Endodermal cell (in vitro differentiated cells): ENCODE measurements at regions not wholly inside any gene's neighbourhood (a gene's known extent, or its start where the extent isn't known, plus 50 kb on each side); places are given as distances from the start of the nearest gene placed in this dataset.

Experiments
- DNase-seq: peaks from one replicate; pipeline ENCODE4 v3.0.0-alpha.2; 2017
- H3K27ac ChIP-seq: 2 replicates; pipeline ENCODE4 v1.5.1; 2013; ENCODE audit warnings: mild to moderate bottlenecking, low read depth, low read length, moderate library complexity
- H3K27me3 ChIP-seq: 2 replicates; pipeline ENCODE4 v1.6.1; 2013; ENCODE audit warnings: mild to moderate bottlenecking, low read length, moderate library complexity; ENCODE audit not compliant: insufficient read depth, control insufficient read depth, poor library complexity, severe bottlenecking
- H3K36me3 ChIP-seq: 2 replicates; pipeline ENCODE4 v1.7.0; 2013; ENCODE audit warnings: mild to moderate bottlenecking, low read length, moderate library complexity; ENCODE audit not compliant: control insufficient read depth, insufficient read depth
- H3K4me1 ChIP-seq: one replicate; pipeline ENCODE4 v1.7.0; 2013; ENCODE audit warnings: low read length; ENCODE audit not compliant: control insufficient read depth, insufficient read depth
- H3K4me3 ChIP-seq: 2 replicates; pipeline ENCODE4 v1.5.1; 2013; ENCODE audit warnings: mild to moderate bottlenecking, low read length, moderate library complexity
- H3K9ac ChIP-seq: 2 replicates; pipeline ENCODE4 v1.6.1; 2013; ENCODE audit warnings: mild to moderate bottlenecking, low read length, moderate library complexity; ENCODE audit not compliant: poor library complexity, severe bottlenecking; ENCODE audit errors: extremely low read depth
- H3K9me3 ChIP-seq: 2 replicates; pipeline ENCODE4 v1.6.1; 2013; ENCODE audit warnings: mild to moderate bottlenecking, low read length, moderate library complexity; ENCODE audit not compliant: control insufficient read depth
- H3K27ac Mint-ChIP-seq: 2 replicates; pipeline ENCODE4 v1.8.0; 2020; ENCODE audit warnings: mixed read lengths
- H3K27me3 Mint-ChIP-seq: 2 replicates; pipeline ENCODE4 v1.8.0; 2021; ENCODE audit warnings: mild to moderate bottlenecking, mixed read lengths; ENCODE audit not compliant: insufficient read depth
- H3K36me3 Mint-ChIP-seq: 2 replicates; pipeline ENCODE4 v1.8.0; 2020; ENCODE audit warnings: low read depth, mixed read lengths
- H3K4me1 Mint-ChIP-seq: 2 replicates; pipeline ENCODE4 v1.8.0; 2020; ENCODE audit warnings: mixed read lengths
- H3K4me3 Mint-ChIP-seq: 2 replicates; pipeline ENCODE4 v1.8.0; 2020; ENCODE audit warnings: mild to moderate bottlenecking, moderate library complexity, mixed read lengths
- H3K9me3 Mint-ChIP-seq: 2 replicates; pipeline ENCODE4 v1.8.0; 2020; ENCODE audit warnings: mild to moderate bottlenecking, mixed read lengths
- WGBS, 2 experiments: methylation state at CpG; one replicate each; pipeline versions ENCODE4 v1.1.5 to v1.1.7; 2013; ENCODE audit warnings: missing lambda C conversion rate in 2 of 2, mixed read lengths in 1 of 2; ENCODE audit not compliant: insufficient coverage in 1 of 2, insufficient read length in 1 of 2; 5-methylcytosine and 5-hydroxymethylcytosine counted together
- TF ChIP-seq, protein P1 (sequence below): fragments of 200-600 bp; sonication (generic); conservative IDR thresholded peaks from 2 replicates; pipeline ENCODE4 v1.5.0; 2021; ENCODE audit warnings: antibody characterized with exemption, mild to moderate bottlenecking

GRCh38 chr4:22988526-22988925, 295.8 kb downstream of the GBA3 start:
- Mint-ChIP-seq H3K36me3 (no peaks in the 10 kb centered on the region), H3K4me1 (no peaks in the 10 kb centered on the region), H3K9me3 (peaks cover 10% of the 10 kb centered on the region), H3K27me3 (no peaks in the 10 kb centered on the region), H3K27ac (no peak overlapping the region), H3K4me3 (no peak overlapping the region)
- Histone ChIP-seq H3K9me3 (no peaks in the 10 kb centered on the region), H3K36me3 (no peaks in the 10 kb centered on the region), H3K27me3 (no peaks in the 10 kb centered on the region), H3K4me1 (no peaks in the 10 kb centered on the region), H3K4me3 (no peak overlapping the region), H3K27ac (no peak overlapping the region), H3K9ac (no peak overlapping the region)
- no peak for DNase-seq
- TF ChIP-seq, protein P1, sequence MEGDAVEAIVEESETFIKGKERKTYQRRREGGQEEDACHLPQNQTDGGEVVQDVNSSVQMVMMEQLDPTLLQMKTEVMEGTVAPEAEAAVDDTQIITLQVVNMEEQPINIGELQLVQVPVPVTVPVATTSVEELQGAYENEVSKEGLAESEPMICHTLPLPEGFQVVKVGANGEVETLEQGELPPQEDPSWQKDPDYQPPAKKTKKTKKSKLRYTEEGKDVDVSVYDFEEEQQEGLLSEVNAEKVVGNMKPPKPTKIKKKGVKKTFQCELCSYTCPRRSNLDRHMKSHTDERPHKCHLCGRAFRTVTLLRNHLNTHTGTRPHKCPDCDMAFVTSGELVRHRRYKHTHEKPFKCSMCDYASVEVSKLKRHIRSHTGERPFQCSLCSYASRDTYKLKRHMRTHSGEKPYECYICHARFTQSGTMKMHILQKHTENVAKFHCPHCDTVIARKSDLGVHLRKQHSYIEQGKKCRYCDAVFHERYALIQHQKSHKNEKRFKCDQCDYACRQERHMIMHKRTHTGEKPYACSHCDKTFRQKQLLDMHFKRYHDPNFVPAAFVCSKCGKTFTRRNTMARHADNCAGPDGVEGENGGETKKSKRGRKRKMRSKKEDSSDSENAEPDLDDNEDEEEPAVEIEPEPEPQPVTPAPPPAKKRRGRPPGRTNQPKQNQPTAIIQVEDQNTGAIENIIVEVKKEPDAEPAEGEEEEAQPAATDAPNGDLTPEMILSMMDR, result no peak

DNA sequence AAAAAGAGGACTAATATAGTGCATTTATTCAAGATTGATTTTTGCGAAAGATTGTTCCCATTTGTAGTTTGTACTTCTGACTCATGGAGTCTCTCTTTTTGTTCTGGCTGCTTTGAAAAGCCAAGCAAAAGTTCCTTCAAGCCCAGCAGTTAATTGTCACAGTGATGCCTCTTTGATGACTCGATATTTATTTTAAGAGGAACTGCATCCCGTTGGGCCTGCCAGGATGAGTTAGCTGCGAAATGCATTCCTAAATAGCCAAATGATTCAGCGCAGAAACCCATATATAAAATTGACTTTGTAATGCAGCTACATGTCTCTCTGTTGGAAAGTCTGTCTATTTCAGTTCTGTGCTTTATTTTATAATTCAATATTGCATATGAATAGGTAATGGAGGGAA, 295.1 kb downstream of the GBA3 start:
- Histone ChIP-seq H3K9ac (no peak overlapping the region), H3K36me3 (no peaks in the 10 kb centered on the region), H3K4me3 (no peak overlapping the region), H3K27ac (no peak overlapping the region), H3K9me3 (no peaks in the 10 kb centered on the region), H3K27me3 (no peaks in the 10 kb centered on the region), H3K4me1 (no peaks in the 10 kb centered on the region)
- TF ChIP-seq, protein P1, result no peak
- Mint-ChIP-seq H3K4me1 (no peaks in the 10 kb centered on the region), H3K9me3 (peaks cover 13% of the 10 kb centered on the region), H3K4me3 (no peak overlapping the region), H3K27me3 (no peaks in the 10 kb centered on the region), H3K27ac (no peak overlapping the region), H3K36me3 (no peaks in the 10 kb centered on the region)
- DNase-seq, result no peak
- WGBS, 2 experiments, result 85 to 86% methylated on average over 2 to 5 of the region's 5 CpGs

- DNase-seq, result no peak
- H3K4me3 Mint-ChIP-seq, result no peak overlapping the region
- H3K27ac Mint-ChIP-seq, result no peak overlapping the region
- H3K27me3 Mint-ChIP-seq, result no peaks in the 10 kb centered on the region
- no peaks in the 10 kb centered on the region for H3K9me3 ChIP-seq
- WGBS, 2 experiments, result 85 to 100% methylated on average over 1 to 2 of the region's 2 CpGs
- no peaks in the 10 kb centered on the region for H3K4me1 Mint-ChIP-seq
- H3K27ac ChIP-seq, result no peak overlapping the region
- H3K4me1 ChIP-seq, result no peaks in the 10 kb centered on the region
- no peaks in the 10 kb centered on the region for H3K36me3 ChIP-seq
- H3K9ac ChIP-seq, result no peak overlapping the region
- no peaks in the 10 kb centered on the region for H3K36me3 Mint-ChIP-seq
- TF ChIP-seq, protein P1, result no peak
- no peaks in the 10 kb centered on the region for H3K27me3 ChIP-seq
- H3K9me3 Mint-ChIP-seq, result peaks cover 13% of the 10 kb centered on the region
- no peak overlapping the region for H3K4me3 ChIP-seq
Observed at GRCh38 chr4:22986881-22987280, 294.1 kb downstream of the GBA3 start.
